Smooth muscle cell (in vitro differentiated cells): ENCODE measurements at regions not wholly inside any gene's neighbourhood (a gene's known extent, or its start where the extent isn't known, plus 50 kb on each side); places are given as distances from the start of the nearest gene placed in this dataset.

Experiments
- DNase-seq: peaks from one replicate; lab custom pipeline; 2025; ENCODE audit not compliant: unreplicated experiment; lab: John Stamatoyannopoulos, UW
- H2AFZ ChIP-seq: fragments of 200-600 bp; sonication (generic); 2 replicates; pipeline ENCODE4 v1.6.0; 2016; ENCODE audit warnings: antibody characterized with exemption, low read depth, mild to moderate bottlenecking
- H3F3A ChIP-seq: fragments of 200-600 bp; sonication (generic); 2 replicates; pipeline ENCODE4 v1.6.0; 2017; ENCODE audit warnings: antibody characterized with exemption, low read depth
- H3K27ac ChIP-seq: fragments of 200-600 bp; sonication (generic); 2 replicates; pipeline ENCODE4 v1.5.1; 2016; ENCODE audit warnings: low read depth, mild to moderate bottlenecking
- H3K27me3 ChIP-seq: fragments of 200-600 bp; sonication (generic); 2 replicates; pipeline ENCODE4 v1.6.1; 2016; ENCODE audit warnings: low read depth, mild to moderate bottlenecking
- H3K36me3 ChIP-seq: fragments of 200-600 bp; sonication (generic); 2 replicates; pipeline ENCODE4 v1.5.1; 2016; ENCODE audit warnings: low read depth
- H3K4me1 ChIP-seq: fragments of 200-600 bp; sonication (generic); 2 replicates; pipeline ENCODE4 v1.5.1; 2016; ENCODE audit warnings: low read depth
- H3K4me2 ChIP-seq: fragments of 200-600 bp; sonication (generic); 2 replicates; pipeline ENCODE4 v1.6.0; 2016; ENCODE audit warnings: mild to moderate bottlenecking
- H3K4me3 ChIP-seq: fragments of 200-600 bp; sonication (generic); 2 replicates; pipeline ENCODE4 v1.5.1; 2016; ENCODE audit warnings: mild to moderate bottlenecking
- H3K79me2 ChIP-seq: fragments of 200-600 bp; sonication (generic); 2 replicates; pipeline ENCODE4 v1.6.0; 2016; ENCODE audit warnings: low read depth, mild to moderate bottlenecking
- H3K9ac ChIP-seq: fragments of 200-600 bp; sonication (generic); 2 replicates; pipeline ENCODE4 v1.6.0; 2016; ENCODE audit warnings: low read depth
- H3K9me3 ChIP-seq: fragments of 200-600 bp; sonication (generic); replicated peaks from 2 replicates; pipeline ENCODE4 v1.5.1; 2016; ENCODE audit warnings: low read depth
- H4K20me1 ChIP-seq: fragments of 200-600 bp; sonication (generic); 2 replicates; pipeline ENCODE4 v1.6.0; 2016; ENCODE audit warnings: low read depth
- WGBS: methylation state at CpG from one replicate; pipeline ENCODE4 v1.1.7; 2016; ENCODE audit warnings: low lambda C conversion rate; 5-methylcytosine and 5-hydroxymethylcytosine counted together
- TF ChIP-seq, protein P1 (sequence below): fragments of 200-600 bp; sonication (generic); IDR thresholded peaks from 2 replicates; pipeline ENCODE4 v1.5.1; 2017; ENCODE audit warnings: borderline replicate concordance, mild to moderate bottlenecking, antibody characterized with exemption; ENCODE audit not compliant: insufficient read depth, poor library complexity, severe bottlenecking

DNA sequence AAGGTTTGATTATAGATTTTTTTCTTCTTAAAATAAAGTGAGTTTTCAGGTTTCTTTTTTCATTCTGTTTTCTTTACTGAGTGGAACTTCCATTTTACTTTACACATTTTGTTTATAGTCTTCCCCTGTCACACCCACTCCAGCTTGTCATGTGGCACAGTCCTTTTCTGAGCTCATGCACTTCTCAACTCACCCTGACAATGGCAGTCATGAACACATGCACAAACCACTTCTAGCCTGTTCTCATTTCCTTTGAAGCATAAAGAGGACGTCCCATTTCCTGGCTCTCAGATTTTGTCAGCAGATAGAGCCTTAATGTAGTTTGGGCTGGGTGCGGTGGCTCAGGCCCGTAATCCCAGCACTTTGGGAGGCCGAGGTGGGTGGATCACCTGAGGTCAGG, 168.0 kb downstream of the AHSP start:
- Histone ChIP-seq H3K9me3 (no peaks in the 10 kb centered on the region), H3K27me3 (peaks cover 5% of the 10 kb centered on the region), H3K4me1 (no peaks in the 10 kb centered on the region), H4K20me1 (no peaks in the 10 kb centered on the region), H3K79me2 (no peaks in the 10 kb centered on the region), H3K36me3 (no peaks in the 10 kb centered on the region), H3K4me2 (no peak overlapping the region), H3K27ac (no peak overlapping the region), H3K9ac (no peak overlapping the region), H3F3A (no peaks in the 10 kb centered on the region), H2AFZ (no peak overlapping the region), H3K4me3 (no peak overlapping the region)
- TF ChIP-seq, protein P1, sequence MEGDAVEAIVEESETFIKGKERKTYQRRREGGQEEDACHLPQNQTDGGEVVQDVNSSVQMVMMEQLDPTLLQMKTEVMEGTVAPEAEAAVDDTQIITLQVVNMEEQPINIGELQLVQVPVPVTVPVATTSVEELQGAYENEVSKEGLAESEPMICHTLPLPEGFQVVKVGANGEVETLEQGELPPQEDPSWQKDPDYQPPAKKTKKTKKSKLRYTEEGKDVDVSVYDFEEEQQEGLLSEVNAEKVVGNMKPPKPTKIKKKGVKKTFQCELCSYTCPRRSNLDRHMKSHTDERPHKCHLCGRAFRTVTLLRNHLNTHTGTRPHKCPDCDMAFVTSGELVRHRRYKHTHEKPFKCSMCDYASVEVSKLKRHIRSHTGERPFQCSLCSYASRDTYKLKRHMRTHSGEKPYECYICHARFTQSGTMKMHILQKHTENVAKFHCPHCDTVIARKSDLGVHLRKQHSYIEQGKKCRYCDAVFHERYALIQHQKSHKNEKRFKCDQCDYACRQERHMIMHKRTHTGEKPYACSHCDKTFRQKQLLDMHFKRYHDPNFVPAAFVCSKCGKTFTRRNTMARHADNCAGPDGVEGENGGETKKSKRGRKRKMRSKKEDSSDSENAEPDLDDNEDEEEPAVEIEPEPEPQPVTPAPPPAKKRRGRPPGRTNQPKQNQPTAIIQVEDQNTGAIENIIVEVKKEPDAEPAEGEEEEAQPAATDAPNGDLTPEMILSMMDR: no peak
- no peak for DNase-seq
- 56% methylated on average over 4 of the region's 4 CpGs for WGBS

DNA sequence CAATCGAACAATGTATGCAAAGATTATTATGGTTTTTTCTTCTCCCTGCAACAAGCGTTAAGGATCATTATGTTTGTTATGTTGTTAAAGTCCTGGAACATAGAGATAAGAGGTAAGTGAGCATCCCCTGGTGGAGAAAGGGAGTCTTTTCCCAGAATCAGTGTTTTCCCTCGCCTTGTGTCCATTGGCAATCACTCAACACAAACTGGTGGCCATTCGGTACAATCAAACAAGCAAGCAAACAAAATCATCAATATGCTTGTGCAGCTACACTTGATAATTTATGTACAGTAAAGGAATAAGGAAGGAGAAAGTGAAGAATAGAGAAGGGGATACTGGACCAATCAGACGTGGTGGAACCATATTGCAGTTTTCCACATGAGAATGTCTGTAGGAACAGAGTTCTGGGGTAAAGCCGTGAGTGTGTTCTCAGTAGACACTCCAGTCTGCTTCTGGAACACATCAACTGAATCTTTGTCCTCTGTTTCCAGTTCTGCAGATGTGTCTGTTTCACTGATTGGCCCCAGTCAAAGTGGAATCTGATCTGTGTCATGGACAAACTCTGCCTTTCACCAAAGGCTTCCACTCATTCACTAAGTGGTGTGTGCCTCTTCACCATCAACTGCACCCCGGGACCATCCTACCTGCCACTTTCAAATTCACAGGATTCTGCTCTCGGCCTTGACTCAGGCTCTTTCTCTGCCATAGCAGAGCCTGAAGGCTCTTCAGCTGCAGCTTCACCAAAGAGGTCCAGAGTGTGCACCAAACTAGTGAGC, 169.5 kb downstream of the AHSP start:
- H3K9ac ChIP-seq: no peak overlapping the region
- H3K79me2 ChIP-seq: peaks cover 4% of the 10 kb centered on the region
- no peak overlapping the region for H3K4me2 ChIP-seq
- no peak overlapping the region for H3K27ac ChIP-seq
- H3K36me3 ChIP-seq: no peaks in the 10 kb centered on the region
- no peak overlapping the region for H2AFZ ChIP-seq
- H4K20me1 ChIP-seq: peaks cover 6% of the 10 kb centered on the region
- H3F3A ChIP-seq: no peaks in the 10 kb centered on the region
- no peak for DNase-seq
- TF ChIP-seq, protein P1: peak; percentile 42
- peaks cover 7% of the 10 kb centered on the region for H3K4me1 ChIP-seq
- H3K27me3 ChIP-seq: peaks cover 5% of the 10 kb centered on the region
- no peak overlapping the region for H3K4me3 ChIP-seq
- H3K9me3 ChIP-seq: no peaks in the 10 kb centered on the region
- 49% methylated on average over 8 of the region's 8 CpGs for WGBS

DNA sequence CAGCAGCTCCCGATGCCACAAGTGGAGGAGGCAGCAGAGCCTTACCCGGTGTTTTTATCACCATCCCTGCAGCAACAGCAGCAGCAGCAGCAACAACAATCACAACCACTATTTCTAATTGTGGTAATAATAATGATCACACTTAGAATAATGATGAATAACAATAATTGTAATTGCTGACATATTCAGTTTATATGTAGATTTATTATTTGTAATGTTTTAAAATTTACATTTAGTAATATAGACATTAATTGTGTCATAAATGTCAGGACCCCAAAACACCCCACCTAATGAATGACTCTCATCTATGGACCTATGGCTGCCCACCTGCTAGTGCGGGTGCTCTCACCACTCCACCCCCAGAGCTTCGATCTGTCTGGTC, 170.0 kb downstream of the AHSP start:
- H3K4me3 ChIP-seq: no peak overlapping the region
- no peak overlapping the region for H3K27ac ChIP-seq
- no peaks in the 10 kb centered on the region for H3K36me3 ChIP-seq
- H3K4me2 ChIP-seq: no peak overlapping the region
- H3K4me1 ChIP-seq: peaks cover 7% of the 10 kb centered on the region
- no peak overlapping the region for H2AFZ ChIP-seq
- peaks cover 6% of the 10 kb centered on the region for H4K20me1 ChIP-seq
- no peak for DNase-seq
- WGBS: 81% methylated on average over 4 of the region's 4 CpGs
- H3K27me3 ChIP-seq: peaks cover 5% of the 10 kb centered on the region
- H3K9ac ChIP-seq: no peak overlapping the region
- TF ChIP-seq, protein P1: no peak
- no peaks in the 10 kb centered on the region for H3K9me3 ChIP-seq
- H3K79me2 ChIP-seq: peaks cover 4% of the 10 kb centered on the region
- H3F3A ChIP-seq: no peaks in the 10 kb centered on the region

DNA sequence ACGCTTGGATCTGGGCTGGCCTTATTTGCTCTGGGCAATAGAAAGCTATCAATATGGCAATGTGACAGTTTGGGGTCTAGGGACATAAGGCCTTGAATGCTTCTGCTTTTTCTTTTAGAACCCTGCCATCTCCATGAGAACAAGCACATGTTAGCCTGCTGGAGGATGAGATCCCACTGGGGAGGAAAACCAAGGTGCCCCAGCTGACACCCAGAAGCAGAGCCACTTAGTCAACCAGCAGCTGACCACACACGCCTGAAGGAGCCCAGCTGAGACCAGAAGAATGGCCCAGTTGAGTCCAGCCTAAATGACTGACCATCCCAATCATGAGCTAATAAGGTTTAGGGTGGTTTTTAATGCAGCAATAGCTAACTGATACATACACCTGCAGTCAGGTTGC, 171.2 kb downstream of the AHSP start:
- no peak overlapping the region for H3K4me2 ChIP-seq
- H3K9ac ChIP-seq: no peak overlapping the region
- WGBS: 72% methylated on average over 2 of the region's 2 CpGs
- TF ChIP-seq, protein P1: no peak
- peaks cover 6% of the 10 kb centered on the region for H4K20me1 ChIP-seq
- H3F3A ChIP-seq: no peaks in the 10 kb centered on the region
- no peak overlapping the region for H2AFZ ChIP-seq
- peaks cover 5% of the 10 kb centered on the region for H3K27me3 ChIP-seq
- DNase-seq: no peak
- H3K36me3 ChIP-seq: no peaks in the 10 kb centered on the region
- H3K4me3 ChIP-seq: no peak overlapping the region
- peaks cover 7% of the 10 kb centered on the region for H3K4me1 ChIP-seq
- H3K27ac ChIP-seq: no peak overlapping the region
- H3K9me3 ChIP-seq: no peaks in the 10 kb centered on the region
- H3K79me2 ChIP-seq: peaks cover 4% of the 10 kb centered on the region
